GM21737 (cell line): ENCODE measurements at regions not wholly inside any gene's neighbourhood (a gene's known extent, or its start where the extent isn't known, plus 50 kb on each side); places are given as distances from the start of the nearest gene placed in this dataset.

Source experiments
- ATAC-seq: cut with Tn5 transposase; IDR thresholded peaks from one replicate; pipeline ENCODE4 v1.9.1; 2021; ENCODE audit warnings: mild to moderate bottlenecking, moderate library complexity; ENCODE audit not compliant: unreplicated experiment

- ATAC-seq = no peak
Measured at GRCh38 chr5:142384014-142384413, 59.2 kb upstream of the SPRY4 start.

GRCh38 chr5:142382186-142382585 is 57.4 kb upstream of the SPRY4 start:
- no peak for ATAC-seq

GRCh38 chr5:142378737-142379634 is 54.2 kb upstream of the SPRY4 start:
- ATAC-seq = no peak

GRCh38 chr5:142375944-142376411 is 51.2 kb upstream of the SPRY4 start:
- ATAC-seq = no peak
